Stimulated activated CD8-positive, alpha-beta memory T cell treated with anti-CD3 and anti-CD28 coated beads, Interleukin-4, amount 100 ng/mL, for 48 hours (primary cell): ENCODE measurements at regions not wholly inside any gene's neighbourhood (a gene's known extent, or its start where the extent isn't known, plus 50 kb on each side); places are given as distances from the start of the nearest gene placed in this dataset.

Source experiments
- DNase-seq: peaks from one replicate; pipeline ENCODE4 v3.0.0-alpha.2; 2020

- DNase-seq: no peak
These were observed 70.6 kb upstream of the KLF7 start for GRCh38 chr2:207236156-207236935.

GRCh38 chr2:207238831-207239701 is 73.3 kb upstream of the KLF7 start:
- DNase-seq: peak; percentile 54

- no peak for DNase-seq
These were observed 74.2 kb upstream of the KLF7 start for GRCh38 chr2:207239754-207240494.

- DNase-seq: peak; percentile 40
These were observed 74.9 kb upstream of the KLF7 start for GRCh38 chr2:207240649-207241048.

DNA sequence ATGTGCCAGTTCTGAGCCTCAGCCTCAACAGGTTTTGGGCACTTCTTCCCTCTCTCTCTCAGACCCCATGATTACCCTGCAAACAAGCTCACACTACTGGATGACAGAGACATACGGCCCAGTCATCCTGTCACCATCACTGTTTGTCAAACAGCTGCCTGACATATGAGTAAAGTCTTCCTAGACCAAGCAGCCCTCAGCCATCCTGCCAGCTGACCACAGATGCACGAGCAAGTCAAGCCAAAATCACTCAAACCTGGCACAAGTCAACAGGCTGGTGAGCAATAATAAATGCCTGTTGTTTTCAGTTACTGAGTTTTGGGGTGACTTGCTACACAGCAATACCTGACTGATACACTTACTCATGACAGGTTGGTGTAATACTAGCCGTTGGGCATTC is 75.5 kb upstream of the KLF7 start:
- peak; percentile 68 for DNase-seq

GRCh38 chr2:207243601-207244000 is 77.9 kb upstream of the KLF7 start:
- DNase-seq: no peak

DNA sequence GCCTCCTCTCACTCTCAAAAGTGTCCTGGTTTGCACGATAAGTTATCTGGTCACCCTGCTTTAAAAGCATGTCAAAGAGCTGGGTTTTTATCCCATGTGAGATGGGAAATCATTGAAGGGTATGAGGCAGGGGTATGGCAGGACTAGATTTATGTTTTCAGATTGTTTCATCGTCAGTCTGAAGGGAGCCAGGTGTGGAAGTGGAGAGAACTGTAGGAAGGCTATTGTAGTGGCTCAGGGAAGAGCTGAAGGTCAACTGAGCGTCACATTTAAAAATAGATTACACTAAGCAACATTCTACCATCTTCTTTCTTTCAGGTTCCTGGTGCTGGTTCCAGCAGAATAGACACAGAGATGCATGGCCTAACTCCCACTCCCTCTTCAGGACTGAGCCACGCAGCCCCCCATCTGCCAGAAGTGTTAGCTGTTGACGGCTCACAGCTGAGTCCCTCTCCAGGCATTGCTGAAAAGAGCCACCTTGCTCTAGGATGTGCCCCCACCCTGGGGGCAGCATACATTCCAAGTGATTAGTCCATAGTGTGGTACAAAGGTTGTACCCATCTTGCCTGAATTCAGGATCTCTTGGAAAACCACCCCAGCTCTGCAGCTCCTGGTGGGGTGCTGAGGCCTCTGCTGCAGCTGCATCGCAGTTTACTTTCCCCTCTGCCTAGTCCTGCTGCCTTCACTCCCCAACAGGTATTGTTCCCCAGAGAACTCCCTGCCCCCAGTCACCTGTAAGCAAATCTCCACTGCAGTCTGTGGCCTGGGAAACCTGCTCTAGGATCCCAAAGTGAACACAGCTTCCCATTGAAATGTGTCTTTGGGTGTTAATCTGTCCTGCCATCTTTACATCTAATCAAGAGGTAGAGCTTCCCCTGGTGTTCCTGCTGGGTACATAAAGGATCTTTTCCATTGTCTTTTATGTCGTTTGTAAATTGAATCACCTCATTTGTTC is 79.5 kb upstream of the KLF7 start:
- DNase-seq: no peak

GRCh38 chr2:207248702-207249377 is 83.1 kb upstream of the KLF7 start:
- DNase-seq: no peak

- no peak for DNase-seq
These were observed 85.3 kb upstream of the KLF7 start for GRCh38 chr2:207251022-207251421.

DNA sequence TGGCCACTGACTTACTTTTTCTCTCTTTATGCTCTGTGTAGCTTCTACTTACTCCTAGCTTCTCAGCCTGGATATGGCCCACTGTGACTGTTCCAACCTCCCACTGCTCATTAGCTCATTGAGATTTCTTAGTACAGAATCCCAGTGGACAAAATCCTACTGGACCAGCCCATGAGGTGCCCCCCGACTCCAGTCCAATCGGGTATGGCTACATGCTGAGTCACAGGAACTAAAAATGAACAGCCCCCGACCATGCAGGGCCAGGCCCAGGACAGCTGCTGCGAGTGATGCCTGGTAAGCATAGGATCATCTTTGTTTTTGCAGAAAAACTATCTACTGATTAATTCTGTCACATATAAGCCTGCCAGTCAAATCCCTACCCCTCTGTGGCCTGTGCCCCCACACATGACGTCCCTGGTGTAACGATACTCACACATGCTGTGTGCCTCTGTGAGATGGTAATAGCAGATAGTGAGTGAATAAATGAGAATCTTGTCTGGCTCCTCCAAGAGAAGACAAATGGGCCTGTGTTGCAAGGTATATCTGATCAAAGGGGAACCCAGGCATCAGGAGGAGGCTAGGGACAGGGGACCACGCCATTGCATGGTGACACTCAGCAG is 85.9 kb upstream of the KLF7 start:
- peak; percentile 76 for DNase-seq

DNA sequence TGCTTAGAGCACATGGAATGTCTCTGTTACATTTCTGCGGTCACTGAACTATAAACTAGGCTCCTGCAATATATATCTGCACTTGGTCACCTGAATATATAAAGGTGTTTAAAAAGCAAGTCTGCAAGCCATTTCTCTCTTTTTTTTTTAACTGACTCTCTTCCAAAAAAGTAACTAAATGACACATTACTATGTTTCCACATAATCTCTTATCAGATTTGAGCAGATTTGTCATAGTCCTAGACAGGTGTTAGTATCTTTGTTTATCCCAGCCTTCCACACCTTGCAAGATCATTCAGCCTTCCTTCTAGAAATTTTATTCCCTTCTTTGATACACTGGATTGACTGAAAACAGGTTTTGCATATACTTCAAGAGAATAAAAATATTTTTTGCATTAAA is 86.7 kb upstream of the KLF7 start:
- DNase-seq: no peak

DNA sequence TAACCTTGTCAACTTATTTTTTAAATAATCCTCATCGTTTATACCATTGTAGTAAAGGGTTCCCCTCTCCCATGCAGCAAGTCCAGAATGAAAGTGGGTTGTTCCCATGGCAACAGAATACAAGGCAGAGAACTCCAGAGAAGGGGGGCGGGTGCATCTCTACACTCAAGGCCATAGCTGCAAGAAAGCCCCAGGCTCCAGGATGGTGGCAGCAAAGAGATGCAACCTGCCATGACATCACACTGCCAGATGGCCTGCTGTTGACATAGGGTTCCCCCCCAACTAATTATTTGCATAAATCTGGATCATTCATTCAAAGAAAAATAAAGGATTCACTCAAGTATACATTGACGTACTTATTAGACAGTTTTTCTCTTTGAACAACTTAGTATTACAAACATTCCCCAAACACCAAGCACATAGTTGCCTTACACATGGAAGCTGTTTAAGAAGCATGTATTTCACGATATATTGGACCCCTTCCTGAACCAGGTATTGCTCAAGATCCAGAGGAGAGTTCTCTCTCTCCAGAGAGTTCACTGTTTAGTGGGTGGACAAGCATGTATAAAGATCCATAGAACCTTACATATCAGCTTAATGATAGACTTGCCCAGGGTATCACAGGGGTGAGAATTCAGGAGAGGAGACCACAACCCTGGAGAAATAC is 87.4 kb upstream of the KLF7 start:
- no peak for DNase-seq

DNA sequence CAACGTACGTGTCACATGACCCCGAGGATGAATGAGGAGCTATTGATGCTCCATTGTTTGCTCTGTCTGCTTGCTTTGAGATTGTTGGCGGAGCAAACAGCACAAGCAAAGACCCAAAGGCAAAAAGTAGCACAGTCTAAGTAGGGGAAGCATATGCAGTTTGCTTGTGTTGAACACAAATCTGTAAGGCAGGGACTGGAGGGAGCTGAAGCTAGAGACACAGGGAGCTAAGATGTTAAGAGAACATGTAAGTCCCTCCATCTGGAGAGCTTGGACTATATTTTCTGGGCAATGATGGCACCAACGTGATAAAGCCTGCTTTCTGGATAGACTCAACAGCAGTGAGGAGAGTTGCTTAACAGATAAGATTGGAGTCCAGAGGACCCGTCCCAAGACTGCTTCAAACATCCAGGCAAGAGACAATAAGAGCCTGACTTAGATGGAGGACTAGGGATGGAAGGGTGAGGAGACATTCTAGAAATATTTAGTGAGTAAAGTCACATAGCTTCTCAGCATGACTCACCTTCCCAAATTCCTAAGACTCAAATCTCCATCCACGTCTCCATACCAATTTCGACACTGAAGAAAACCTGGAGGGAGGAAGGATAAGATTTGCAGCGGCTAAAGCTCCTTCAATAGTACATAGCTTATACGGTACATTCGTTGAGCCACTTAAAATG is 88.1 kb upstream of the KLF7 start:
- no peak for DNase-seq

GRCh38 chr2:207254591-207255464 is 89.1 kb upstream of the KLF7 start:
- DNase-seq: peak; percentile 39

DNA sequence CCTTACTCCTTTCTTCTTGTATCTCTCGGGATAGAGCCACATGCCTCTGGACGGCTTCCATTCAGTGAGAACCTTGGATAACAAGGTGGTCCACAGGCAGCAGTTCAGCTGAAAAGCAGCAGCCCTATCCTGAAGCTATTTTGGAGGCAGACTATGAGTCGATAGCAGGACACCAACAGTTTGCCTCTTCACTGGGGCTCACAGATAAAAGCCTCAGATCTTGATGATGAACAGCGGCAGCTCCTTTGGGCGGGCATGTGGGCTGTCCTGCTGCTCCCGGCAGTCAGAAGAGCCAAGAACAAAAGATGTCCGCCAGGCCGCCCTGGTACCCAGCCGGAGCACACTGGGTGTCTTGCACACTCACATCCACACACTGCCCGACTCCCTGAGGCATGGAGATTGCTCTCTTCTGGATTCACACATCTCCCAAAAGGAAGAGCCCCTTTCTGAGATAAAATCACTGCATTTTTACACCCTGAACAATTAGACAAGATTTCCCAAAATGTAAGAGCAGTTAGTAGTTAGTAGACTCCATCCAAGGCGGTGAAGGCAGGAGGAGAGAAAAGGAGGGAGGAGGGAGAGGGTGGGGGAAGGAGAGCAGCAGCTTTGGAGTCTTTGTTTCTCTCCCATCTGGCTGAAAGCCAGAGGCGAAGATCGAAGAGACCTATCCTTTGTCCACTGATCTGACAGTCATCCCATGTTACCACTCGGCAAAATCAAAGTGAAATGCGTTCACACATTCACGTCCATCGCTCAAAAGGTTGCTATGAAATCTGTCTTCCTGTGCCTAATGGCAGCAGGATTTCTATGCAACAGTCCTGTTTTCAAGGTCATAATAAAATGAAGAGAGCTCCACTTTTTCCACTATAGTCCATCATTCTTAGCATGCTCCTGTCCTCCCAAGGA is 90.1 kb upstream of the KLF7 start:
- DNase-seq: no peak

GRCh38 chr2:207256476-207257207 is 90.9 kb upstream of the KLF7 start:
- no peak for DNase-seq
